ENCODE measurements at regions not wholly inside any gene's neighbourhood (a gene's known extent, or its start where the extent isn't known, plus 50 kb on each side); places are given as distances from the start of the nearest gene placed in this dataset.

DNA sequence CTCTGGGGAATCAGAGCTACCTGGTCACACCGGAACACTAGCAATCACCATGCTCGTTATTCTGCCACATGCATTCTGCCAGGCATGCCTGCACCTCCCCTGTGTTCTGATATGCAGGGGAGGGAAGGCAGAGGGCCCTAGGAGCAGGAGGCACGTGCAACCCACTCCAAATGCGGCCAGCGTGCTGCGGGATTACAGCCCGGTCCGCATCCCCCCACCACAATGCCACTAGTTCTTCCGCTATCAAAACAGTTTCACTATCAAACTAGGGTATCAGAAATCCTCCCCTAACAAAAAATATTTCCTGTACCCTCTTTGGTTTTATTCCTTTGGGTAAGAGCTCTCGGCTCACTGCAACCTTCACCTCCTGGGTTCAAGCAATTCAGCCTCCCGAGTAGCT is 223.2 kb upstream of the IGF1R start:
- no peak for DNase-seq

DNA sequence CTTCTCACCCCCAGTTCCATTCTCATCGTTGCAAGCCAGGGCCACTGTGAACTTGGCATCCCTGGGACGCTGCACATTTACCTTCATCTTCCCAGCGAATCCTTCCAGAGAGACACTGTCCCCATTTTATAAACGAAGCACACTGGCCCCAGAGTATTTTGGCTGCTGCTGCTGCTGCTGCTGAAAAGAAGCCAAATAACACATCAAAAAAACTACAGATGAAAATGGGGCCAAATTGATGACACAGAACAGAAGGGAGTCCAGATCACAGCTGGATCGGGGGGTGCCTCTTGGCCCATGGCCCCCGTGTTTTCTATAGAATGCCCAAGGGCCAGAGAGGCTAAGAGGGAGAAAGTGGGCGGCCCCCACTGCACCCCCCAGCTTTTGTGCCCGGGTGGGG is 221.0 kb upstream of the IGF1R start:
- no peak for DNase-seq

DNA sequence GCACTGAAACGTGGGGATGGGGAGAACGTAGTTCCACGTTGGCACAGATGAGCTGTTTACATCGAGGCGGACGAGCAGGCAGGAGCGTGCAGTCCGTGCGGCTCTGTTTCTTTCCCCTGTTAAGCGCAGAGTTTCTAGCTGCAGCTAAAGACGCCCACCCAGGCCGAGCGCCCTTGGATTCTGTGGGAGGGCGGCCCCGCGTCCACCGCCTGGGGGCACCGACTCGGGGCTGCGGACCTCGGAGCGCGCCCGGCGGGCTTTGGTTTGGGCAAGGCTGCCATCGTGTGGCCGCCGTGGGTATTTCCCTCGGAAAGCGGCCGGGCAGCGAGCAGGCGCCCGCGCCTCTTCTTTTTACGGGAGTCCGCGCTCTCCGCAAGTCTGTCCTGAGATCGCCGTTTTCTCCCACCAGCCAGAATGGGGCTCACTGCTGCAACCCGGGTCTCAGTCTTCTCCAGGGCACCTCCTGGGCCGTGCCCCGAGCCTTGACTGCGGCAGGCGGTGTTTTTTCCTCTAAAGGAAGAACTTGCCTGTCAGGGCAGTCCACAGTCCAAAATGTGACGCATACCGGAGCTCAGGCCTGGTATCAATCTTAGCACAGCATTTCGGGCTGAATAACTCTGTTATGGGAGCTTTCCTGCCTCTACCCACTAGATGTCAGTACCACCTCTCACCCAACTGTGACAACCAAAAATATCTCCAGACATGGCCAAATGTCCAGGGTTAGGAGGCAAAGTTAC is 219.9 kb upstream of the IGF1R start:
- DNase-seq, result peak; percentile 16

DNA sequence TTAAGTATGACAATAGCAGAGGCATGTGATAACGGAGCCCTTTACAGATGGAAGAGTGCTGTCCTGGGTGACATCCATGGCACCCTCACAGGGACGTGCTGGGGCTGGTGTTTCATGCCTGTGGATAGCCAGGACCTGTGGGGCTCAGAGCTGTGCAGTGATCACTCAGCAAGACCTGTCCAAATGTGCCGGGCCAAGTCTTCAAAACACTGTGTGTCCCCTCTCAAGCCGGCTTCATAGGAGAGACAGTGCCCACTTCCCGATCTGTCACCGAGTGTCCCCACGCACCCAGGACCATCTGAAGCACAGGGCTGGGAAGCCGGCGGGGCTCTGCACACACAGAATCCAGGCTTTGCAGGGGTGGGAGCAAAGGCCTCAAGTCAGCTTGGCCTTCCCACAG is 217.2 kb upstream of the IGF1R start:
- no peak for DNase-seq

DNA sequence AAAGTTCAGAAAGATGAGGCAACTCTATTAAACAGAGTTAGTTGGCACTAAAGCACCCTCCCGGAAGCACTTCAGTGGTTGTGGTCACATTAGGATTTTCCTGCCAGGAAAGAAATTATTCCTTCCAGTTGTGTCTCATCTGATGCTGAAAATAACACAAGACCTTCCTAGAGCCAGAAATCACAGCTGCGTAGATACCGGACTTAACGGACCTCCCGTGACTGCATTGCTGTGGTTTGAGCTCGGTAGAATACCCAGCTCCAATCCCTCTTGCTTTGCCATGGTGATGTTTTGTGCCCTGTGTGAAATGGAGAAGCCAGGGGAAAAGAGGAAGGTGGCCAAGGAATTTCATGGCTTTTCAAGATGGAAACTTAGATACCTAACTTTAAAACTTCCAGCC is 215.0 kb upstream of the IGF1R start:
- no peak for DNase-seq

DNA sequence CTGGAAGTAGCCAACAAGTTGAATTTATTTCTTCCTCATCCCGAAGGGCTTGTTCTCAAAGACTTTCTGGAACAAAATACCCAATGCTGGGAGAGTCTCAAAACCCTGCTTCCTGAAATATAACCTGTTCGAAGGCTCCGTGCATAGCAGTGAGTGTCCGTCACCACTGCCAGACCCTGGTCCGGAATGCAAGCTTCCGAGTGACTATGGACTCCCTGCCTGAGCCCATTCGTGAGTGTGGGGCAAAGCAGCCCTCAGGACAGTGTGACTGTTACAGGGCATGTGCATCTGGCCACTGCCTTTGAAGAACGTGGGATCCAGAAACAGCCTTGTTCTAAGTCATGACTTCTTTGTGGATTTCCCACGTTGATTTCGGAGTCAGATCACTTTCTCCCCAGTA is 214.5 kb upstream of the IGF1R start:
- no peak for DNase-seq

DNA sequence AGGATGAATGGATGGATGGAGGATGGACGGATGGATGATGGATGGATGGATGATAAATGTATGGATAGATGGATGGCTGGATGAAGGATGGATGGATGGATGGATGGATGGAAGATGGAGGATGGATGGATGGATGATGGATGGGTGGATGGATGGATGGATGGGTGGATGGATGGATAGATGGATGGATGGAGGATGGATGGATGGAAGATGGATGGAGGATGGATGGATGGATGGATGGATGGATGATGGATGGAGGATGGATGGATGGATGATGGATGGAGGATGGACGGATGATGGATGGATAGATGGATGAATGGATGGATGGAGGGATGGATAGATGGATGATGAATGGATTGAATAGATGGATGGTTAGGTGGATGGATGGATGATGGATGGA is 210.6 kb upstream of the IGF1R start:
- DNase-seq, result no peak

DNA sequence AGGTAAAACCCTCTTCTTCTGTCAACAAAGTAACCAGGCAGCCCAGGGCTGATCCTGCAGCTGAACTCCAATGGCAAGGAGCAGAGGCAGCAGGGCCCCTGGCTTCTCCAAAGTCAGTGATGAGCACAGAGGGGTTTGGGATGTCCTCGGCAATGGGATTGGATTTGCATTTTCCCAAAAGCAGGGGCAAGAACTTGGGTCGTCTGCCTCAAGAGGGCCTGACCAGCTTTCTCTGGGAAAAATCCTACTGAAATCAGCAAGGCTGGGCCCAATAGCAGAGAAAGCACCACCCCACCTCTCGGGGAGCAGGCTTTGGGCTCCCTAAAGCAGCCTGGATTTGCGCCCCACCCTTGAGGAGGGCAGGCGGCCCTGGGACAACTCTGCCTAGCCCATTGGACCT is 210.0 kb upstream of the IGF1R start:
- DNase-seq, result no peak

DNA sequence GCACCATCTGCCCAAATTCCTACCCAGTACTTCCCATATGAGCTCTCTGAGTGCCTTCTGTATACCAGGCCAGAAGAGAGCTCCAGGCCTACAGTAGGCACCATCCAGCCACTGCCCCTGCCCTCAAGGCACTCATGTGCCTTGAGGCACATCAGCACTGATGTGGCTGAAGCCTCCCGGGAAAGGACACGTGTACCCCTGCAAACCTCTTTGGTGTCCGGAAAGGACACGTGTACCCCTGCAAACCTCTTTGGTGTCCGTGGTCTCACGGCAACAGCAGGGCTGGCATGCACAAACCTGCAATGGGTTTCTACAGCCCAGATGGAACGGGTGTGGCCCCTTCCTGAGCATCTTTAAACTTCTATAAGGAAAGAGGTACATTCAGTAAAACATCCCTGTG is 209.4 kb upstream of the IGF1R start:
- DNase-seq, result no peak

DNA sequence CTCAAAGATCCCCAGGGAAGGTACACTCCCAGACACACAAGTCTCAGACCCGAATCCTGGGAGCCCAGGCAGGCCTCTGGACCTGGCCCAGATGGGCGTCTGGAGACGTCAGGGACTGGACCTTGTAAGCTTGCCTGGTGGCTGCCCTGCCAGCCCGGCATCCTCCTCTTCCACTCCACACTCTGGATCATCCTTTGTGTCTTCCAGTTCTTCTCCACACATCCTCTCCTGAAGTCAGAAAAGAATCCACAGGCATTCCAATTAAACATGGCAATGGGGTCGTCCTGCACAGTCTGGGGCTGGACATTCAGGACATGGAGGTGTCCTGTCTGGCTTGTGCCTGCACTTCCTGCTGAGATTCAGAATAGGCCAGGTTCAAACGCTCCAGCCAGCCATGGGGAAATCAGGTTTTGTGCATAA is 208.8 kb upstream of the IGF1R start:
- no peak for DNase-seq

DNA sequence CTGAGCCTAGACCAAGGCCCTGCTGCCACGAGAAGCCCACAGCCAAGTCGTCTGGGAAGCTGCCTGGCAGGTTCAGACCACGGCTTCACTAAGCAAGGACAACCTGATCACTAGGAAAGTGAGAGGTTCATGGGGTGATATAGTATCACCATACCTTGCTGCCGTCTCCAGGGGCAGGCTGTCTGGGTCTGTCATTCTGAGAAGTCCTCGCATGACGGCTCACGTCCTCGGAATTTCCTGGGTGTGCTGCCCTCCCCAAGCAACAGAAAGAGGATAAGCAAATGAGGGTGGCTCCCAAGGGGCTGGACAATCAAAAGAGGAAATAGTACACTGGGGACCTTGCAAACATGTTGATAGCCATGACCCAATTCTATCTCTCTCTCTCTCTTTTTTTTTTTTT is 207.4 kb upstream of the IGF1R start:
- no peak for DNase-seq

DNA sequence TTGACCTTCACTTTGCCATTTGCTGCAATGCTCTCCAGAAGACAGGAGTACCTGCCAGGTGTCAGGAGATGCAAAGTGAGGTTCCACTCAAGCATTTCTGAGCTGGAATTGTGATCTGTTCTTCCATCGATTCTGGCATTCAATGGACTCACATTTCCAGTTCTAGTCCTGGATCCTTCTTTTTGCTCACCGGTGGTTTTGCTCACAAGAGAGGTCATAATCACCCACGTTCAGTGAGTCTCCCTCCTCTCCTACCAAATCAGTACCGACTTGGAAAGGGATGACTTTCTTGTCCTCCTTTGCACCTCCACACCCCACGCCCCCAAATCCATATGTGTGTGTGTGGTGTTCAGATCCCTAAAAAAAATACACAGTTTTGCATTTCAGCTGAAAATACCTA is 206.7 kb upstream of the IGF1R start:
- no peak for DNase-seq

DNA sequence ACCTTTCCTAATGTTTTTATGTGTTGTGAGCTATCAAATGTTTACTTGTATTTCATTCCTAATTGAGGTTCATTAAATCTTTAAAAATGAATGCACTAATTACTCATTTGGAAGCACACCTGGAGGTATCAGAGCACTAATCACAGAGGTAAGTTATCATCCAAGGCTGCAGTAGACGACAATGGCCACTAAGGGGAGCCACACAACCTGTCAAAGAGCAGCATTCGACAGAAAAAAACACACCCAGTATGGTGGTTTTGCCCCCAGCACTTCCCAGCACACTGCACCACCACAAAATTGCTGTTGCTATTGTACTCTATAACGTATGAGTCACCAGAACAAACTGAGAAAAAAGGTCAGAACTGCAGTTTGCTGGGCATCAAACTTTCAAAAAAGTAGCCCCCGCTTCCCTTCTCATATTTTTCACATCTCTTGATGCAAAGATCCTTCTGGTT is 205.9 kb upstream of the IGF1R start:
- peak; percentile 25 for DNase-seq

DNA sequence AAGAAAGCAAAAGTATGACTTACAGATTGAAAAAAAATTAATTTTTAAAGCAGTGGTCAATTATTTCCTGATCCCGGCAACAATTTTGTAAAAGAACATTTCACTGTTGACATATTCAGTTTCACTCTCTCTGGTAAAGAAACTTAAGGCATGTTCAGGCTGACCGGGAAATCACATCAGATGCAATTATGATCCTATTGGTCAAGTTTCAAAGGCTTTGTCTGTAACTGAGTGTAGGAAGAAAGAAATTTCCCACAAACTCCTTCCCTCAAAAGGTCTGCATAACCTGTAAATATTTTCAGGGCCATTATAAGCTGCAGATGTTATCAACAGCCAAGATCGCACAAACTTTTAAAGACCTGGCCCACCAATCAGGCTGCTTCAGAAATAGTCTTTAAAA is 205.4 kb upstream of the IGF1R start:
- no peak for DNase-seq

DNA sequence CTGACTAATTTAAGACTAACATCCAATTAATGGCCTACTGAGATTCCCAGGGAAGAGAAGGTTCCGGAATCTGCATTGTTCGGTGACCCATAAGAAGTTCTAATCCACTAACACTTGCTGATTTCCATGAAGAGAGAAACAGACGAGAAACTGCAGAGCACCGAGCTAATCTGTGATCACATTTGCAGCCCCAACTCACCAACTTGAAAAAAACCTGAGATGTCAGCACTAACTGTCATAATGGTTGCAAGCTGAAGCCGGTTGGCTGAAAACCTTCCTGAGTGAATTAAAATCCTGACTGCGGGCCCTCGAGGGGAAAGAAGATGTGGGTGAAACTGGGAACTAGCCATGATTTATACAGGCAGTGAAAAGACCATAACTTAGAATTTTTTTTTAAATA is 204.8 kb upstream of the IGF1R start:
- DNase-seq, result no peak

DNA sequence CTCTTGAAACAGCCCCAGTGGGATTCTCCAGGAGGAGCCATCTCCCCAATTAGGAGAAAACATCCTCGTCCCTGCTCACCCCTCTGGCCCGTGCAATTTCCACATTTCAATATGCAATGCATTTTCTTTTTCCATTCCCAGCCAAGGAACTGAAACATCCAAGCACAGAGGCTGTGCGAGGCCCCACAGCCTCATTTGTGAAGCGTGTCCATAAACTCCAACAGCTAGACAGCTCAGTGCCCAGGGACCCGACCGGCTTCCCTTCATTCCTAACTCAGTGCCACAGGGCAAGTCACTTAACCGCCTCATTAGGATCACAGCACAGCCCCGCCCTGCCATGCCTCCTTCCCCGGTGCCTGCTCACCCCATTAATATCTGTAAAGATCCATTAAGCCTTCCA is 204.2 kb upstream of the IGF1R start:
- DNase-seq, result no peak

DNA sequence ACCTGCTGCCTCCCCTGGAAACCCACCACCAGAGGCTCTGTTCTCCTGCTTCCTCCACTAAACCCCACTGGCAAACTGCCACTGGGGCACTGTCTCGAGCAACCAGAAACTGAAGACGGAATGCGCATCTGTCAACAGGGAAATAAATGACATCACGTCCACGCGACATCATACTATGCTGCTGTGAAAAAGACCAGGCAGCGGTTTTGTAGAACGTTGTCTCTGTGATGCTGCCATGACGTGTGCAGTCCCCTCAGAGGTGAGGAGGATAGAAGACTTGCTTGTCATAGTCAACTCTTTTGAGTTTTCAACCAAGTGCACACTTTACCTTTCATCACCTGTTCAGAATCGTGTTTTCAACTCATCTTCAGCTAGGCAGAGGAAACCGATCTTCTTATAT is 203.0 kb upstream of the IGF1R start:
- DNase-seq, result no peak

DNA sequence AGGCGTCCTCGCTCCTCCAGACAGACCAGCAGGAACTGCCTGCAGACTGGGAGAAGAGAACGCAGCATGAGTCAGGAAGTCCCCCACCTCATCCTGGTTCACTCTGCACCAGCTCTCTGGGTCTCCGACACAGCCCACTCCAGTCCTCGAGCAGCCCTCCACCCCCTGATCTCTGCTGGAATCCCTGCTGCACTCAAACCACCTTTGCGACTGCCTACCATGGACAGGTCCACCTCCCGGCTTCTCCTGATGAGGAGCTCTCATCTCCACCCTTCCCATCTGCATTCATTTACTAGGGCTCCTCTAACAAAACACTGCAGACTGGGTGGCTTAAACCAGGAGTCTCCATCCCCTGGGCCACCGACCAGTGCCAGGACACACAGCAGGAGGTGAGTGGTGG is 202.3 kb upstream of the IGF1R start:
- DNase-seq, result no peak

DNA sequence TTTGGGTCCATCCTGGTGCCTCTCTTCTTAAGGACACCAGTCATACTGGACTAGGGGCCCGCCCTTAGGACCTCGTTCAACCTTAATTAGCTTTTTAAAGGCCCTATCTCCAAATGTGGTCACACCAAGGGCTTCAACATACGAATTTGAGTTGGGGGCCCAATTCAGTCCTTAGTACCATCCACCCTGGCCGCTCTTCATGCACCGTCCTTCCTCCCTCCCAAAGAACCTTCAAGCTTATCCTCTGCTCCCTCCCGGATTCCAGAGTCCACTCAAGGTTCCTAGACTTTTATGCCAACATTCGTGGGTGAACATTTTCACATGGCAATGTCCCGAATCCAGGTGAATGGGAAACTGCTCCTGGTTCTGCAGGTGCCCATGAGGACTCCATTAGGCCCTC is 201.3 kb upstream of the IGF1R start:
- DNase-seq, result no peak

DNA sequence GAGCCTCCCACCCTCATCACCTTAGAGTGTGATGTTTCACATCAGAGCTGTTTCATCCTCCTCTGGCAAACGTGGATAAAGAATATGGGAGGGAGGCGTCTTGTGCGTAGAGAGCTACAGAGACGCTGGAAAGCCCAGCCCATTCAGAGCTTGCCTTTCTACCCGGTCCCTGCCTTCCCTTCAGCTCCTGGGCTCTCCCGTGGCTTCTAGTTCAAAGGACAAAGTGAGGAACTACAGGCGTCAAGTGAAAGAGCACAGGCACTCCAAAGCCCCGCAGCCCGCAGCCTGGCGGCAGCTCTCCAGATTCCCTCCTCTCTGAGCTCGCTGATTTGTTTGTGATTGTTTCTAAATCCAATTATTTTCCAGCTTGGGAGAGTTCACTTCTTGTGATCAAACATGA is 197.1 kb upstream of the IGF1R start:
- DNase-seq, result no peak

DNA sequence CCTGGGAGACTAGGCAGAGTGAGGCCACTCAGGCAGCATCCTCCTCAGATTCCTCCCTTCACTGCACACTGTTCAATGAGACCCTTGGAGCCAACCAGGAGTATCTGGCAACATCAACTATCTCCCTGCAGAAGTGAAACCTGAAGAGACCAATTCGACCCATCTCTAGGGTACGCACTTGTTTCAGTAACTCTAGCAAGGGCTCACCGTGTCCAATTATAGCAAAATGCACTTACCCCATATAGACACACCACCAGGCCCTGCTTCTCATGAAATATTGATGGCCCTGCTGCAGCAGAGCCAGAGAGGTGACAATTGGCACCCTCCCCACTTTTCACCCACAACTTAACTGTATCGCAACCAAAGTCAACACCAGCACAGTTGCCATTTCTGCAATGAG is 196.1 kb upstream of the IGF1R start:
- no peak for DNase-seq

DNA sequence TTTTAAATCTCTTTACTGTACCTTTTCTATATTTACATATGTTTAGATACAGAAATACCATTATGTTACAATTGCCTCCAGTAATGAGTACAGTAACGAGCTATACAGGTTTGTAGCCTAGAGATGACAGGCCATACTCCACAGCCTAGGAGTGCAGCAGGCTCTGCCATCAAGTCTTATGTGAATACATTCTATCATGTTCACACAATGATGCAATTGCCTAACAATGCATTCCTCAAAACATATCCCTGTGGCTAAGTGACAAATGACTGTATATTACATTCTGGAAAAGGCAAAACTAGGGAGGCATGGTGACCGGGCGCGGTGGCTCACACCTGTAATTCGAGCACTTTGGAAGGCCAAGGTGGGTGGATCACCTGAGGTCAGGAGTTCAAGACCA is 192.4 kb upstream of the IGF1R start:
- no peak for DNase-seq

DNA sequence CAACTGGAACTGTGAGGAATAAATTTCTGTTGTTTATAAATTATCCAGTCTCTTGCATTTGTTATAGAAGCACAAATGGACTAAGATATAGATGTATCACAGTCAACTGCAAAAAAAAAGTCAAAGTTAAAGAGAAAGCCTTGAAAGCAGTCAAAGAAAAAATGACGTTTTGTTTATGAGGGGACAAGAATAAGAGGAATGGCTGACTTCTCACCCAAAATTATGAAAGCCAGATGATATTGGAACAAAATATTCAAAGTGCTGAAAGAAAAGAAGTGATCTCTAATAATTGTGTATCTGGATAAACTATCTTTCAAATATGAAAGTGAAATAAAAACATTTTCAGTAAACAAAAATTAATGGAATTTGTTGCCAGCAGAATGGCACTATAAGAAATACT is 171.8 kb upstream of the IGF1R start:
- DNase-seq, result no peak

DNA sequence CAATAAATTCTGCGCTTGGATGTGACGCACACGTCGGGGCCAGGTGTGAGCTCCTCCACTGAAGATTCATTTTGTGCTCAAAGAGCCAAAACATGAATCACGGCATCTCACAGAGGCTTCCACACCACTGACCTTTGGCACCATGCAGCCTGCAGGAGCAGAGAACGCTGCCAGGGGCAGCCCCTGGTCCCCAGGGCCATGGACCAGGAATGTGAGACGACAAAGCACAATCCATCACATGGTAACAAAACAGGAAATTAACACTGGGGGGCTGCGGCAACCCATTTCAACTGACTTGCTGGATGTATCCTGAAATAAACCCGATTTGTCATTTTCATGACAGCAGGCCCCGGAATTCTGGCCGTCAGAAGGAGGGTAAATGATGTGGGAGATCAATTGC is 167.5 kb upstream of the IGF1R start:
- no peak for DNase-seq

DNA sequence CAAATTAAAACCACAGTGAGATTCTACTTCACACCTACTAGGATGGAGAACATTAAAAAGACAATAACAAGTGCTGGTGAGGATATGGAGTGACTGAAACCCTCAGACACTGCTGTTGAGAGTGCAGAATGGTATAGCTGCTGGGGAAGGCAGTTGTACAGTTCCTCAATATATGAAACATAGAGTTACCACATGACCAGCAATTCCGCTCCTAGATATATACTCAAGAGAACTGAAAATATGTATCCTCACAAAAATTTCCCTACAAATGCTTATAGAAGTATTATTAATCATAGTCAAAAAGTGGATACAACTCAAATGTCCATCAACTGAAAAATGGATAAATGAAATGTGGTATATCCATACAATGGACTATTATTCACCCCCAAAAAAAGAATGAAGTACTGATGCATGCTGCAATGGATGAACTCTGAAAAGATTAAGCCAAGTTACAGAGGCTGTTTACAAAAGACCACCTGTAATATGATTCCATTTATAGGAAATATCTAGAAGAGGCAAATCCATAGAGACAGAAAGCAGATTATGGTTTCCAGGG is 164.7 kb upstream of the IGF1R start:
- no peak for DNase-seq

Data from NCI-H1417 treated with DMSO at 0.1 percent for 48 hours (cell line).